GM10248 (cell line): ENCODE measurements at regions not wholly inside any gene's neighbourhood (a gene's known extent, or its start where the extent isn't known, plus 50 kb on each side); places are given as distances from the start of the nearest gene placed in this dataset.

Experiments used
- CTCF ChIA-PET: fragments of 300-600 bp; sonication (Branson Sonifier 250); formaldehyde crosslinking; extraction: SDS; loops from one replicate; lab custom pipeline; 2021; ENCODE audit warnings: antibody characterized with exemption; lab: Yijun Ruan, JAX
- POLR2A ChIA-PET: fragments of 350-650 bp; sonication (Branson Sonifier 250); formaldehyde crosslinking; extraction: SDS; loops from one replicate; lab custom pipeline; 2020; ENCODE audit warnings: antibody characterized with exemption; lab: Yijun Ruan, JAX
- DNase-seq: peaks from one replicate; pipeline ENCODE4 v3.0.0; 2012; ENCODE audit errors: extremely low spot score
- TF ChIP-seq, protein P1 (sequence below): IDR thresholded peaks from 2 replicates; pipeline ENCODE4 v1.5.1; 2012; ENCODE audit warnings: mild to moderate bottlenecking, low read depth; ENCODE audit errors: extremely low read depth, missing control alignments, control extremely low read depth

DNA sequence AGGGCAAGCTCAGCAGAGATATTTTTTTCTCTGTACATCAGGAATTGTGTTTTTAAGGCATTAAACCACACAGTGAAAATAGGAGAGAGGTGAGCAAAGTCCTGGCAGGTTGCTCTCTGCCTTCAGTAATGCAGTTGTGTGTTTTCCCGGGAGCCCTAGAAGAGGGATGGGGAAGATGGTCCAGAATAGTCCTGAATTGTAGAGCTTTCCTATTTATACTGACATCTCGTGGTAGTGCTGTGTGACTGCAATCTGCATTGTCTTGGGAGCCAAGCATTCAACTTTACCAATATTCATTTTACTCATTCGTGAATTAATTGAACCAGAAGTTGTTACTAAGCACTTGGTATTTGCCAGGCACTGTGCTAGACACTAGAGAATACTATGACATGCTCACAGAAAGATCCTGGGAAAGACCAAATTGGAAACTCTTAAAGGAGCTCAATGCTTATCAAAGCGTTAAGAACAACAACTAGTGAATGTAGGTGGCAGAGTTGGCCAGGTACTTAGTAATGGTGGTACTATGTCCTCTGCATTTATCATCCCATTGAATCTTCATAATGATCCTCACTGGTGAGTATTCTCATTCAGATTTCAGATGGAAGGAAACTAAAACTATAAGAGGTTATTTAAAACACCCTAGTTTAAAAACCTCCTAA is 214.6 kb downstream of the TRIB2 start:
- TF ChIP-seq, protein P1, sequence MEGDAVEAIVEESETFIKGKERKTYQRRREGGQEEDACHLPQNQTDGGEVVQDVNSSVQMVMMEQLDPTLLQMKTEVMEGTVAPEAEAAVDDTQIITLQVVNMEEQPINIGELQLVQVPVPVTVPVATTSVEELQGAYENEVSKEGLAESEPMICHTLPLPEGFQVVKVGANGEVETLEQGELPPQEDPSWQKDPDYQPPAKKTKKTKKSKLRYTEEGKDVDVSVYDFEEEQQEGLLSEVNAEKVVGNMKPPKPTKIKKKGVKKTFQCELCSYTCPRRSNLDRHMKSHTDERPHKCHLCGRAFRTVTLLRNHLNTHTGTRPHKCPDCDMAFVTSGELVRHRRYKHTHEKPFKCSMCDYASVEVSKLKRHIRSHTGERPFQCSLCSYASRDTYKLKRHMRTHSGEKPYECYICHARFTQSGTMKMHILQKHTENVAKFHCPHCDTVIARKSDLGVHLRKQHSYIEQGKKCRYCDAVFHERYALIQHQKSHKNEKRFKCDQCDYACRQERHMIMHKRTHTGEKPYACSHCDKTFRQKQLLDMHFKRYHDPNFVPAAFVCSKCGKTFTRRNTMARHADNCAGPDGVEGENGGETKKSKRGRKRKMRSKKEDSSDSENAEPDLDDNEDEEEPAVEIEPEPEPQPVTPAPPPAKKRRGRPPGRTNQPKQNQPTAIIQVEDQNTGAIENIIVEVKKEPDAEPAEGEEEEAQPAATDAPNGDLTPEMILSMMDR = peak; percentile 70
- DNase-seq = peak; percentile 22
- ChIA-PET POLR2A (no interaction called here), CTCF (interaction anchor here (0.6 to 2.7 kb wide), 24 partner anchors 9 to 1102 kb away, joined by 3 to 11 read pairs (median 5); no protein-coding TSS in a partner anchor)

DNA sequence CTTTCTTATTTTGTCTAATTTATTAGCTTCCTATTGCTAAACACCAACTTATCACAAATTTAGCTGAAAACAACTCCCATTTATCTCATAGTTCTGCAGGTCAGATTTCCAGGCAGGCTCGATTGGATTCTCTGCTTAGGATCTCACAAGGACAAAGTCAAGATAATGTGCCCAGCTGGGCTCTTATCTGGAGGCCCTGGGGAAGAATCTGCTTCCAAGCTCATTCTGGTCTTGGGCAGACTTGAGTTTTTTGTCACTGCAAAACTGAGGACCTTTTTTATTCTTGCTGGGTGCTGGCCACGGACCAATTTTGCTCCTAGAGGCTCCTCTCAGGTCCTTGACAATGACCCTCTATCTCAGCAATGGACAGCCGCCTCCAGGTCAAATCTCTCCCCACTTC is 215.5 kb downstream of the TRIB2 start:
- POLR2A ChIA-PET = no interaction called here
- CTCF ChIA-PET = interaction anchor here (0.9 to 2.7 kb wide), 9 partner anchors 15 to 1103 kb away, joined by 3 to 10 read pairs (median 5); no protein-coding TSS in a partner anchor
- TF ChIP-seq, protein P1 = no peak
- DNase-seq = no peak

DNA sequence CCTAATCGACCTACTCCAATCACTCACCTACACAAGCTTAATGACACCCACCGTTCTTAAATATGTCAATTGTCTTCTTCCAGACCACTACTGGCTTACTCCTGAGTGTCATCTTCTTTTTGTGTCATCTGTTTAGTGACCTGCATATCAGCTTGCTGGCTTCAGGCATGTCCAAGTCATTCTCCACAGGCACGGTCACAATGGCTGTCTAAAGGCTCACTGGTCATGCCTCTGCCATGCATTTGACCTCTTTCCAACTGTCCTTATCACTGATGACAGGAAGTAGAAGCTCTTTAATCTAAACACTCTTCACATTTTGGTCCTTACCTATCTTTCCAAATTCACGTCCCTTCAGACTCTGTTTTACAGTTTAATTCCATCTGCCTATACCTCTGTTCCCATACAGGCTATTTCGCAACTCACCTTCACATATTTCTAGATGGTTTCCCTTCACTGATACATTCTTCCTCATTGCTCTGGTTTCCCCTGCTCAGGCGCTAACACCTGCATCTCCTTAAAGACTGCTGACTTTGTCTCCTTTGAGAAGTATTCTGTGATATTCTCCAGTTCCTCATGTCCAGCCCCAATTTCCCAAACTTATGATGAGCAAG is 217.5 kb downstream of the TRIB2 start:
- ChIA-PET CTCF (no interaction called here), POLR2A (no interaction called here)
- TF ChIP-seq, protein P1 = no peak
- no peak for DNase-seq

DNA sequence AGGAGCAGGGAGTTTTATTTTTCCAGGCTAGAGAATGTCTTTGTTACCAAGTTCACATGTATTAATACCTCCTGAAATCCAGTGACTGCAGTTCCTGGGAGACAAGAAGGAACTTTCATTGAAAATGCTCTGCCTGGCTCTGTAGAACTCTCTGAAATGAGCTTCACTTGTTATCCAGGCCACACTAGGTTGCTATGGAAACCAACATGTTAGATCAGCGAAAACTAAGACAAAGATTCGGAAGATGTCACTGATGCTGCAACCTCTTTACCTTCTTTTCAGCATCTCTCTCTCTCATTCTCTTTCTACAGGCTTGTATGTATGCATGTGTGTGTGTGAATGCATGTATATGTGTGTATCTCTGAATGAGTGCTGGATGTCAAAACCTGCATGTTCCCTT is 218.5 kb downstream of the TRIB2 start:
- DNase-seq = no peak
- TF ChIP-seq, protein P1 = no peak
- POLR2A ChIA-PET = no interaction called here
- CTCF ChIA-PET = no interaction called here

DNA sequence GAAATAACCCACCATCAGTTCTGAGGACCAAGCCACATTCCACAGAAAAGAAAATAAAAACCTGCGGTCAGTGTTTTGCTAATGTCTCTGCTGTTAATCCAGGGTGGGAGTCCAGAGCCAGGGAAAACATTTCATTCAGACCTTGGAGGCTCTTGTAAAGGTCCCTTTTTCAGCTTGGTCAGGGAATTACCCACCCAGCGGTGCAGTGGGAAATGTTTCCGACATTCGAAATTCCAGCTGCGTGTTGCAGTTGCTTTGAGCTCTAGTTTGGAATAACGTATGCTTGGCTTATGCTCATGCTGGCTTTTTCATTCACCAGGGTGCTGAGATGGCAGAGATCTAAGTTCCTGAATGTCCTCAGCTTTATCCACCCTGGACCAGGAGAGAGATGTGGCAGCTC is 219.1 kb downstream of the TRIB2 start:
- TF ChIP-seq, protein P1 = no peak
- ChIA-PET POLR2A (no interaction called here), CTCF (no interaction called here)
- no peak for DNase-seq

DNA sequence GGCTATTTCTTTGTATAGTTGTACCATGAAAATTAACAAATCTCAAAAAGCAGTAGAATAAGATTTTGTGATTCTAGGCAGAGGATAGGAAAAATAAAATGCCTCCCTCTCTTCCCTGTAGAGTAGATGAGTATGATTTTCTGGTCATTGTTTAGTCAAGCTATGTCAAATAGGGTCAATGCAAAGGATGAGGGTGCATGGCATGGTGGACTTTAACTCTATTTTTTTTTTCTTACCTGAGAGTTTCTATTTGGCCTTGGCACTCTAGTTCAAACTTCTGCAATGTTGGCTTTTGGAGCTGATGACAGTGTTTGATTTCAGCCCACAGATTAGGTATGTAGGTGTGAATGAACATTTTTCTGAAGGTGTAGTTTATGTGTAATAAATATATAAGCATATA is 224.5 kb downstream of the TRIB2 start:
- CTCF ChIA-PET = no interaction called here
- TF ChIP-seq, protein P1 = no peak
- DNase-seq = no peak
- POLR2A ChIA-PET = no interaction called here
